ENCODE measurements at regions not wholly inside any gene's neighbourhood (a gene's known extent, or its start where the extent isn't known, plus 50 kb on each side); places are given as distances from the start of the nearest gene placed in this dataset.

DNA sequence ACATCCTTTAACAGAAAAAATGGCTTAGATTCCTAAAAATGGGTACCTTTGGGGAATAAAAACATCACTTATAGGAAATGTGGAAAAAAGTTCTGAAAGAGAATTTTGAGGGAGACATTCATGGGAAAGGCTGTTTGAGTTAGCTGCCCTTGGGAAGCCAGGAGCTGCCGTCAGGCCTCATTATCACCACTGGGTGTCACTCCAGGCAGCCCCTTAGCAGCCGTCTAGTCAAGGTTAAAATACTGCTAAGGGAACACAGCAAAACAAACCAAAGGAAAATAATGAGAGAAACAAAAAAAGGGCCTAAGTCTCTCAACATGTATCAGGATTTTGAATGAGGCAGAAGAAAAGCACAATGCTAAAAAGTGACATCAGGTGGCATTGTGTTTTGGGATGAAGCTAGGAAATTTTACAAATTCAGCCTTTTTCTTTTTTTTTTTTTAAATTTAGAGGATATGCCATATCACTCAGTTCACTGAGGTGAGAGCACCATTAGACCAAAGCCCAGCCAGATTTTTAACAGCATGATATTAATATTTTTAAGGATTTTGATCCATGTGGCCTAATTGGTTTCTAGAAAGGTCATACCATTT is 235.3 kb downstream of the GPAT3 start:
- DNase-seq (ENCODE audit: low read depth) = peak; percentile 32
- peak; percentile 51 for TF ChIP-seq CTCF (IDR thresholded peaks at IDR 0.05; ENCODE audit: insufficient read depth, low read depth, low read length, missing control alignments)
- no peak overlapping the region for H3K4me3 ChIP-seq (ENCODE audit: low read depth, low read length)

DNA sequence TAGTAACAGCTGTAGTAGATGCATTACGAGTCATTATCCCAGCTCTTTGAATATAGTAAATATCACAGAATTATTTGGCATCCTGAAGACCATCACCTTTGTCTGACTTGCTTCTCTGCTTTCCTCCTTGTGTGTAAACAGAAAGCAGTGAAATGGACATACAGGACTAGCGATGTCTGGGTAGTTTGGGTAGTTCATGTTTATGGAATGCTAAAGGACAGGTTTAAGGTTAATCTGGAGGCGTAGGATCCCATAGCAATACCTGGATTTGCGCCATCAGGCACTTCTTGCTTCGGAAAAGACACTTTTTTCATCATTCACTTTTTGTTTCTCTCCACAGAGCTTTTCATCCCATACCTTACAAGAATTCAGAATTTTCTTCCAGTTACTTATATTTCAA is 232.2 kb downstream of the GPAT3 start:
- no peak for DNase-seq (ENCODE audit: low read depth)
- no peak for TF ChIP-seq CTCF (IDR thresholded peaks at IDR 0.05; ENCODE audit: insufficient read depth, low read depth, low read length, missing control alignments)
- no peak overlapping the region for H3K4me3 ChIP-seq (ENCODE audit: low read depth, low read length)

GRCh38 chr4:83767067-83767466 is 231.2 kb downstream of the GPAT3 start:
- no peak for TF ChIP-seq CTCF (IDR thresholded peaks at IDR 0.05; ENCODE audit: insufficient read depth, low read depth, low read length, missing control alignments)
- DNase-seq (ENCODE audit: low read depth) = no peak
- H3K4me3 ChIP-seq (ENCODE audit: low read depth, low read length) = no peak overlapping the region

DNA sequence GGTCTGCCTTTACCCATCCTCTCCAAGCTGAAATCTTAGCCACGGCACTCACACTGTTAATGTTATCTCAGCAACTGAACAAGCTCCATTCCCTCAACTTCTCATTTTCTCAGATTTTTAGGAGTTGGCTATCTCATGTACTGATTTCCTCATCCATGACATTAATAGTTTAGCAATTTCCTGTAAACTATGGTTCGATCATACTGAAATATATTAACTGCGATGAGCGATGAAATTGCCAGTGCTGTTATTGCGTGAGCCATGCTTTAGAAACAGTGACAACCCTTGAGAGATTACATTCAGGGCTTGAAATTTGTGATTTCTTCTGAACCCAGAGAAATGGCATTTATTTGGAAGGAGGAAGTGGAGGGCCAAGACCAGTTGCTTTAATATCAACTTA is 223.7 kb downstream of the GPAT3 start:
- TF ChIP-seq CTCF (IDR thresholded peaks at IDR 0.05; ENCODE audit: insufficient read depth, low read depth, low read length, missing control alignments) = no peak
- no peak for DNase-seq (ENCODE audit: low read depth)
- no peak overlapping the region for H3K4me3 ChIP-seq (ENCODE audit: low read depth, low read length)

GRCh38 chr4:83758285-83758684 is 222.4 kb downstream of the GPAT3 start:
- no peak overlapping the region for H3K4me3 ChIP-seq (ENCODE audit: low read depth, low read length)
- TF ChIP-seq CTCF (IDR thresholded peaks at IDR 0.05; ENCODE audit: insufficient read depth, low read depth, low read length, missing control alignments) = no peak
- DNase-seq (ENCODE audit: low read depth) = no peak

- H3K4me3 ChIP-seq (ENCODE audit: low read depth, low read length) = no peak overlapping the region
- TF ChIP-seq CTCF (IDR thresholded peaks at IDR 0.05; ENCODE audit: insufficient read depth, low read depth, low read length, missing control alignments) = no peak
- no peak for DNase-seq (ENCODE audit: low read depth)
Measured at GRCh38 chr4:83757121-83757621, 221.3 kb downstream of the GPAT3 start.

DNA sequence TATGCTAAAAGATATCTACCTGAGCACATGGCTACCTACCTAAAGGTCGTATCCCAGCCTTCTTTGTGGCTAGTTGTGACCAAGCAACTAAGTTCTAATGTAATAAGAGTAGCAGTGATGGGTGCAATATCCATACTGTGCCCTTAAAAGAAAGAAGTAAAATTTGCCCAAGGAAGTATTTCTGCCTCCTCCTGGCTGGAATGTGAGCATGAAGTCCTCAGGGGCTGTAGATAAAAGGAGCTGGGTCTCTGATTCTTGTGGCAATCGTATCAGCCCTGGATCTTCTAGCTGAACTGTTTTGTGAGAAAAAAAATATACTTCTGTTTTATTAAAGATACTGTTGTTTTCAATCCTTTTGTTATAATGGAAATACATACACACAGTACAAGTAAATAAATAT is 217.4 kb downstream of the GPAT3 start:
- TF ChIP-seq CTCF (IDR thresholded peaks at IDR 0.05; ENCODE audit: insufficient read depth, low read depth, low read length, missing control alignments) = no peak
- H3K4me3 ChIP-seq (ENCODE audit: low read depth, low read length) = no peak overlapping the region
- DNase-seq (ENCODE audit: low read depth) = no peak
